ENCODE measurements at regions not wholly inside any gene's neighbourhood (a gene's known extent, or its start where the extent isn't known, plus 50 kb on each side); places are given as distances from the start of the nearest gene placed in this dataset.

DNA sequence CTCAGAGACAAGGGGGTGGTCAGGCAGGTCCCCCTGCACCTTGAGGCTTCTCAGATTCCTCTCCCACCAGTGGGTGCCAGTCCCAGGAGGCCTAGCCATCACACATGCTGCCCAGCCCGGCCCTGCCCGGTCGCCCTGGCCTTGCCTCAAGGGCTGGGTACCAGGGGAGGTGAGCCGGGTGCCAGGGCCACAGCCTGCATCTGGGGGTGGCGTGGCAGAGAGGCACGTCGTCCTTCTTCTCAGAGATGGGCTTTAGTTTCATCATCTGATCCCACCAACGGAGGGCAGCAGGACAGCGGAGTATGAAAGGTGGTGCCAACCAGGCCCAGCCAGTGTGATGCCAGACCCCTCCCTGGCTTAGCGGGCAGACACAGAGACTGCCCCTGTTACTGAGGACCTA, 161.7 kb downstream of the TFCP2L1 start:
- DNase-seq, result no peak

DNA sequence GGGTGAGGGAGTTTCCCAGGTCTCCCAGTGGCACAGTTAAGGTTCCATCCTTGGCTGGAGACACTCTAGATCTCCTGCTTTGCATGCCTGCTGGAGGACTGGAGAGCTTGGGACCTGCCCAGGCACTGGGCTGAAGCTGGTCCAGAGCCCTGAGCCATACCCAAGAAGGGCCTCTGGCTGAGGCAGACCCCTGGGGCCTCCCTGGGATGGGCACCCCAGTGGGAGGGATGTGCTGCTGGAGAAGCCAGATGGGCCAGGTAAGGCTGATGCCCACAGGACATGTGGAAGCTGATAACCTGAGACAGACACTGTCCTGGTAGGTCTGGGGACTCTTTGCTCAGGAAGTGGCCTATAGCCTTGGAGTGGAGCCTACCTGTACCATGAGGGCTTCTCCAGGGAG, 160.7 kb downstream of the TFCP2L1 start:
- DNase-seq, result no peak

DNA sequence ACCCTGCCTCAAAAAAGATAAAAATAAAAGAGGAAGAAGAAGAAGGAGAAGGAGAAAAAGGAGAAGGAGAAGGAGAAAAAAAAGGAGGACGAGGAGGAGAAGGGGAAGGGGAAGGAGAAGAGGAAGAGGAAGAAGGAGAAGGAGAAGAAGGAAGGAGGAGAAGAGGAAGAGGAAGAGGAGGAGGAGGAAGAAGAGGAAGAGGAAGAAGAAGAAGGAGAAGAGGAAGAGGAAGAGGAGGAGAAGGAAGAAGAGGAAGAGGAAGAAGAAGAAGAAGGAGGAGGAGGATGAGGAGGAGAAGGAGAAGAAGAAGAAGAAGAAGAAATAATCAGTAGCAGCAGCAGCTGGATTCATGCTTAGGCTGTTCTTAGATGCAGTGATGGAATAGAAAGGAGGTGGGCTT, 159.7 kb downstream of the TFCP2L1 start:
- DNase-seq, result no peak

DNA sequence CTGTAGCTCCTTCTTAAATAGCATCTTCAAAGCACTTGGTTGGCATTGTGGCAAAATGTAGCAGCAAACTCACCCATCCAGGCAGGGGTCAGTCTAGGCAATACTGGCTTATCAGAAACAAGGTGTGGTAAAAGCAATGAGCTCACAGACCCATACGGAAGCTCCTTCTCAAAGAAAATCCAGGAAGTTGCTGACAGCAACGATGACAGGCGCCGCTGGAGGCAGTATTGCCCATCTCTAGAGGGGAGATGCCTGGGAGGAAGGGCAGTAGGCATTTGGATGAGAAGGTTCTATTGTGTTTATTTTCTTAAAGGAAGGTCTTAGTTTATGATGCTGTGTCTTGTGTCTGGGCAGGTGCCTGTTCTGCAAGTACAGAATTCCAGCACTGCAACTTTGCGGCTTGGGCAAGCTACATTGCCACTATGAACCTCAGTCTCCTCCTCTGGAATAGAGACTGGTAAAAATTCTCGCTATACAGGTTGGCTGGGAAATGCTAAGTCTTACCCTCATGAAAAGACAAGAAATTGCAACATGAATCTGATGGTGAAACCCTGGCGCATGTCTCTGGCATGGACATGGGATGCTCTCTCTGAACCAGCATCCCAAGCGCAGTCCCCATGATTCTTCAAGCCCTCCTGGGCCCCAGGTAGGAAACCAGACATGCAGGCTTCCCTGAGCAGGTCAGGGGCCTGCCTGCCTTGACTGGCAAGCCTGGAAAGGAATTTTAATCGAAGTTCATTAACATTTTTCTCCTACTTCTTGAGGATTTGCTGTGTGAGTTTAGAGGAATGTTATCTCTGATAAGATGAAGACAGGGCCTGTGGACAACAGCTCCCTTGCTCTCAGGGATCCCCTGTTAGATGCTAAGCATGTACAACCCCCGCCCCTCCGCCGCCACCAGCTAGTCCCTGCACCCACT, 156.0 kb downstream of the TFCP2L1 start:
- peak; percentile 30 for DNase-seq

DNA sequence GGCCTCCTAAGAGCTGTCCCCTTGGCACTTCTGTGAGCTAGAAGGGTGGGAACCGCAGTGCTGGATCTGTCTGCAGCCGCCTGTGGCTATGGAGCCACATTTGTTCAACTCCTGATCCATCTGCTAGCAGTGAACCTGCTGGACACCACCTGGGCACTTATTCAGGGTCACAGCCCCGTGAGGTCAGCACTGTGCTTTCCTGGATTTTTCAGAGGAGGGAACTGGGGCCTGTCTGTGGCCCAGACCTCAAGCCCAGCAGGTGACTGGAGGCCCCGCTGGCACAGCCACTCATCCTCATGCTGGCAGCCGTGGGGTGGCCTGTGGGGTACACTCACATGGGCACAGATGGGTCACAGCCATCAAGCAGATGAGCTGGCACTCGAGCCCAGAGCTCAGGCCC, 155.3 kb downstream of the TFCP2L1 start:
- no peak for DNase-seq

DNA sequence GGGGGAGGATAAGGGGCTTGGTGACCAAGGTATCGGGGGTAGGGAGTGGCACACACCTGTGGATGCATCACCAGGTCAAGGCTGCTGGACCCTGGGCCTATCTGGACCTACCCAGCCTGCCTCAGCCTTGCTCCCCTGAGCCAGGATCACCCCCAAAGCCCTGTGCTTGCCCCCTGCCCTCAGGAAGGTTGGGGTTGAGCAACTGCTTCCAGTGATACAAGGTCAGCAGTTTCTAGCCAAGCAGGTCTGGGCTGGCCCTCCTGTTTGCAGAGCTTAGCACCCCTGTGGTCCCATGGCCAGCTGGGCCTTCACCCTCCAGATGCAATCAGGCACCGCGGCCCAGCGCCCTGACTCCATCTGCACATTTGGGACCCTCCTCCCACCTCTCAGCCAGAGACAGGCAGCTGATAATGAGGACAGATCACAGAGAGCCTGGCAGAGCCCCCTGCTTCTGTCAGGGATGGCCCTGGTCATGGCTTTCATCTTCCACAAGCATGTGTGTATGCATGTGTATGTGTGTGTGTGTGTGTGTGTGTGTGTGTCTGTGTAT, 154.6 kb downstream of the TFCP2L1 start:
- no peak for DNase-seq

DNA sequence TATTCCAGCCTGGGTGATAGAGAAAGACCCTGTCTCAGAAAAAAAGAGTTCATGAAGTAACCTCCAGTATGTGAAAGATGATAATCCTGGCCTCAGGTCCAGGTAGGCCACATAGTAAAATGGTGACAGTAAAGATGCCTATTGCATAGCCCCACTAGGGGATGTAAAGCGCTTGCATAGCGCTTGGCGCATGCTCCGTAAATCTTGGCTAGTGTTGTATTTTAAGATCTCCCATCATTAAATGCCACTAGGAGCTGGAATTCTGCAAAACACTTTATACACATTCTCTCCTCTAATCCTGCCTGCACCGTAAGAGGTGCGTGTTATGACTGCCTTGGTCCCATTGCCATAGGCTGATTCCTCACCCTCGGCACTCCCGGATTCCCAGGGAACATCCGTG, 153.6 kb downstream of the TFCP2L1 start:
- DNase-seq, result no peak

DNA sequence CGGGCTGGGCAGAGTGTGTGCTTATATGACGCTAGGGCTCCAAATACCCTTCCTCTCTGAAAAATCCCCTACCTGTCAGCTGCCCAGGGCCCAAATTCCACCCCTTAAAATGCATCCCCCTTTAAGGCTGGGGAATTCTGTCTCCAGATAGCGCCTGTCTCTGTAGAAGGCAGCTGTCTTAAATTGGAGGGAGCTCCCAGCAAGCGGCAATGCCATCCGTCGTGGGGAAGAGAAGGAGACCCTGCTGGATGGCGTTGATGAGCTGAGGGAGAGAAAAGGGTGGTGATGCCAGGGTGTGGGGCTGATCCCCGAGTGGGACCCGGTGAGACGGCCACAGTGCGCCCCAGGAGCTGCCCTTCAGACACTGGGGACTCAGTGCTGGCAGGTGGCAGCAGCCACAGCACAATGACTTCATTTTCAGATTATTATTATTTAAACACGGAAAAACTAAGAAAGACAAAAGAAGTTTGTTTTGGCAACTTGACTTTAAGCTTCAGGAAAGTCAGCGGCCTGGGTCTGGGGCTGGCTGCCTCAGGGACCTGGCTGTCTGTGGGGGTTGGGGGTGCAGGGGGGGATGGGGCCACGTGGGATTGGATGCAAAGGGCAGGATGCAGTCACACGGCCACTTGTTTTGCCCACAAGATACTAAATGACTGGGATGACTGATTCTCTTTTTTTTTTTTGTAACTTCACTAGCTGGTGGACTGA, 152.8 kb downstream of the TFCP2L1 start:
- DNase-seq, result no peak

DNA sequence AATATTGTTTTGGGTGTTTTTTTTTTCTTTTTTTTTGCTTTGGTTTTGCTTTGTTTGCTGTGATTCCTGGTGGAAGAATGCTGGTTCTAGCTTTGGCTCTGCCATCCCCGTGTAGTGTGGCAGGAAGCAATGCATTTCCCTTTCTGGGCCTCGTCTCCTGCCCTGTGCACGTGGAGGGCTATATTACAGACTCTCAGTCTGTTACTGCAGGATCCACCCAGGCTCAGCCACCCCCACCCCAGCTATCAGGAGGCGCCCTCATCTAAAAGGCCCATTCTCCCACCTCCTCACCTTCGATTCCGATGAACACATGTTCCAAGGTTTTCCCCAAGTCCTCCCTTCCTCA, 152.3 kb downstream of the TFCP2L1 start:
- DNase-seq, result no peak

DNA sequence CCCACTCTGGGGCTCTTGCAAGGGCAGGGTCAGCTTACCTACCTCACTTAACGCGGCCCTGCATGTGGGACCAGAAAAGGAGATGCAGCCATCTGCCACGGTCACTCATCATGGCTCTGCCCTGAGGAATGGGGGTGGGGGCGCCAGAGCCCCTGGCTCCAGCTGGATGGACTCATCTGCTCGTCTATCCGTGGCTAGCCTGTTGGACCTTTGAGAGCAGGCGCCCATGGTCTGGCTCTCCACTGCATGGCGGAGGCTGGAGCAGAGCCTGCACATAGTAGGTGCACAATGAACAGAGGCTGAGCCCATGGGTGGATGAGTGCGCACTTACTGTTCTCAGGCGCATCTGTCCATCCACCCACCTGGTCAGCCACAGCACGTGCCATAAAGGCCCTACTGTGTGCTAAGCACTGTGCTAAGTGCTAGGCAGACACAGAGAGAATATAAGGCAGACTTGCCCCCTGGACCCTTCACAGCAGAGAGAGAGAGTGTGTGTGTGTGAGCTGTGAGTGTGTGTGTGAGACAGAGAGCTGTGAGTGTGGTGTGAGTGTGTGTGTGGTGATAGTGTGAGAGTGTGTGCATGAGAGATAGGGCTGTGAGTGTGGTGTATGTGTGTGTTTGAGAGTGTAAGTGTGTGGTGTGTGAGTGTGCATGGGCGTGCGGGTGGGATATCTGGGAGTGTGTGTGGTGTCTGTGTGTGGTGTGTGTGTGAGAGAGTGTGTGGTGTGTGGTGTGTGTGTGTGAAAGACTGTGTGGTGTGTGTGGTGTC, 151.3 kb downstream of the TFCP2L1 start:
- DNase-seq, result no peak

DNA sequence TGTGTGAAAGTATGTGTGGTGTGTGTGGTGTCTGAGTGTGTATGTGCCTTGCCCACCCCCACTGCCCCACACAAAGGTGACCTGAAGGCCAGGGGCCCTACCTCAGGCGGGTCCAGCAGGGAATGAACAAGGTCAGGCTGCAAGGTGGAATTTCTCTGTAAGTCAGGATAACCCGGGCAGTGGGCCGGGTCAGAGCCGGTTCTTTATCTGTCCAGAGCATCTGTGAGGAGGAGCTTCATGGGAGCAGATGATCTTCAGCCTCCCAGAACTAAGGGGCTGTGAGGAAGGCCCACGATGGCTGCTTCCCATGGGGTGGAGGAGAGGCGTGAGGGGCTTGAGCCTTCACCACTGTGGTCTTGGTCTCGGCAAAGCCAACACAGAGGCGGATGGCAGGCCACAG, 150.3 kb downstream of the TFCP2L1 start:
- DNase-seq, result no peak

DNA sequence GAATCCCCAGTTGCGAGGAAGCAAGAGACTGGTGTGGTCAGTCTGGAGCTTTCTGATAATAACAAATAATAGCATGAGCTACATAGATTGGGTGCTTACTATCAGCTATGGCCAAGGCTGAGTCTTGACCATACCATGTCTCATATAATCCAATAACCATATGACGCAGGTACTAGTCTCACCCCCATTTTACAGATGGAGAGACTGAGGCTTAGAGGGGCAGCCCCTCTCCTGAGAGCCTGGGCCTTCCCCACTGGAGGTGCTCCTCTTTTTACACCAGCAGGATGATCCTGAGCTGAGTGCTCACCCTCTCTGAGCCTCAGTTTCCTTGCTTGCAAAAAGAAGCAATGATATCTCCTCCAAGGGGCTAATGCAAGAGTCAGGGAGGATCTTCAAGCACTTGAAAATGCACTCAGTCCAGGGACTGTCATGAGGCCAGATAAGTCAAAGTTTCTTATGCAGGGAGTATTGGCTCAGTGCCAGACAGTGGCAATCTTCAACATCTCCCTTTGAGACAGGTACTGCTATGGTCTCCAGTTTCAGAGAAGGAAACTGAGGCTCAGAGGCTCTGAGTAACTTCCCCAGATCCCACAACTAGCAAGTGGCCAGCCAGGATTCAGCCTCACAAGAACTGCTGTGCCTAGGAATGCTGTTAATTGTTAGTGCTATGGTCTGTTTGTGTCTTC, 149.7 kb downstream of the TFCP2L1 start:
- DNase-seq, result no peak

DNA sequence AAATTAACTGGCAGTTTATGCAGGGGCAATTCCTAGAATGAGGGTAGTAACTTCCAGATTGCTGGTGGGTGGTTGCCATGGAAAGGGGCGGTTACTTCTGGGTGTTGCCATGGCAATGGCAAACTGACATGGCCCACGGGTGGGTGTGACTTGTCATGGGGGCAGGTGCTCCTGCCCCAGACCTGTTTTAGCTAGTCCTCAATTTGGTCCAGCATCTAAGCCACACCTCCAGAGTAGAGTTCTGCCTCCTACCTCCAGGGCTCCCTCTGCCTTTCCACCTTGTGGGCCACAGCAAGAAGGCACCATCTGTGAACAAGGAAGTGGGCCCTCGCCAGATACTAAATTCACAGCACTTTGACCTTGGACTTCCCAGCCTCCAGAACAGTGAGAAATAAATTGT, 148.7 kb downstream of the TFCP2L1 start:
- DNase-seq, result no peak

DNA sequence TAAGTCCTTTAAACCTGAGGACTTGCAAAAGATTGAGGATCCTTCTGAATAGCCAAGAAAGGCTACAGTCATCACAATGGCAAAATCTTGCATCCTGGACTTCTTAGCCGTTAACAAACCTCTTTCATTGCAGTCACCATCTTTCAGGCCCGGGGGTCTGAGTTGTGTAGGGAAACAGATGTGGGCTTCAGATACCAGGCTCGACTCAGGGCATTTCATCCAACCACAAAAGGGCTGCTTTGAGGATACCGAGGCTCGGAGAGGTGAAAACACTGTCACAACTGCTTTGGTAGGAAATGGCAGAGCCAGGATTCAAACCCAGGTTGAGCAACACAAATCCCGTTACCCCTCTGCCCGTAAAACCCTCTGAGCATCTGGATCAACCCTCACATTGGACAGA, 147.4 kb downstream of the TFCP2L1 start:
- DNase-seq, result no peak

DNA sequence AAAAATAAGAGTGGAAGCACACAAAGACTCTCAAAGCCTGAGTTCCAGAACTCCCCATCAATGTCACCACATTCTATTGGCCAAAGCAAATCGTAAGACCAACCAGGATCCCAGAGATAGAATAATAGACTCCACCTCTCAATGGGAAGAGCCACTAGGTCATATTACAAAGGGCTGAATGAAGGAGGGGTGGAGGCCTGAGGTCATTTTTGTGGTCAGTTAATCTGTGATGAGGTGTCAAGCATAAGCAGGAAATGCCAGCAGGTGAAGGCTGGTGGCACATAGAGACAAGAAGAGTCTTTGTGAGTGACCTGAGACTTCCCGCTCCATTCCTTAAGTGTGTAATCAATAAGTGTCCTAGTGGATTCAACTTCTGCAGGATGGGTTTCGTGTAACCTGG, 144.3 kb downstream of the TFCP2L1 start:
- no peak for DNase-seq

DNA sequence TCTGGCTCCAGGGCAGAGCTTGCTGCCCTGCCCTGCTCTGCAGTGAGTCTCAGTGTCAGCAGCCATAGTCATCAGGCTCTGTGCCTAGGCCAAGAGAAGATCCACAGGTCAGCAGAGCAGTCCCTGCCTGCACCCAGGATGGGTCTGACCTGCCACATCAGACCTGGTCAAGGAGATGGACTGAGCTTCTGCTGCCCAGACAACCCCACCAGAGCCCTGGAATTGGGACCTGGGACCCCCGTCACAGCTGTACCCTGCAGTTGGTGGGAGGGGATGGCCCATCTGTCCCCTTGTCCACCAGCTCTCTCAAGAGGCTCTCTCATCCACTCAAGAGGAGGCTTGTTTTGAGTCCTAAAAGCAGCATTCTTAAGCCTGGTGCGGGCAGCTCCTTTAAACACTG, 142.6 kb downstream of the TFCP2L1 start:
- DNase-seq, result no peak

DNA sequence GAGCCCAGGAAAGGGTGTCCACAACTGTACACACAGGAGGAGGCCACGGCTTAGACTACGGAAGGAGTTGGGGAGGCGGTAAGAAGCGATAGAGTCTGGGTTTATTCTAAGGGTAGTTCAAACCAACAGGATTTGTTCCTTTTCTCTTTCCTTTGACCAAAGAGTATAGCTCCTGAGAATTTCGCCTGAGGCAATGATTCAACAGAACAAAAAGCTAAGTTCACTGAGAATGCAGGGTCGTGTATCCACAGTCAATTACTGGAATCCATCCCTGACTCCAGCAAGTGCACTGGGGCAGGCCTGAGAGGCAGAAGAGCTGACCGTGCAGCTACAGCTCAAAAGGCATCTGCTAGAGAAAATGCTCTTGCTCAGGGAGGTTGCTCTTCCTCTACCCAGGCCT, 140.9 kb downstream of the TFCP2L1 start:
- DNase-seq, result no peak

DNA sequence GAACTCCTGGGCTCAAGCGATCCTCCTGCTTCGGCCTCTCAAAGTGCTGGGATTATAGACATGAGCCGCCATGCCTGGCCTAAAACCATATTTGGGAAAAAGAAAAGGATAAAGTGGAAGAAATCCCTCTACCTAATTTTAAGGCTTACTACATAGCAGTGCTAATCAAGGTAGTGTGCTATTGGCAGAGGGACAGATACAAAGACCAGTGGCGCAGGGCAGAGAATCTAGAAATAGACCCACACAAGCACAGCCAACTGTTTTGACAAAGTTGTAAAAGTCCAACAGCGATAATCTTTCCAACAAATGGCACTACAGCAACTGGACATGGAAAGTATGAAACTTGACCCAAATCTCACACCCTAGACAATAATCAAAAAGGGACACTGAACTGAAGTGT, 138.4 kb downstream of the TFCP2L1 start:
- DNase-seq, result no peak

DNA sequence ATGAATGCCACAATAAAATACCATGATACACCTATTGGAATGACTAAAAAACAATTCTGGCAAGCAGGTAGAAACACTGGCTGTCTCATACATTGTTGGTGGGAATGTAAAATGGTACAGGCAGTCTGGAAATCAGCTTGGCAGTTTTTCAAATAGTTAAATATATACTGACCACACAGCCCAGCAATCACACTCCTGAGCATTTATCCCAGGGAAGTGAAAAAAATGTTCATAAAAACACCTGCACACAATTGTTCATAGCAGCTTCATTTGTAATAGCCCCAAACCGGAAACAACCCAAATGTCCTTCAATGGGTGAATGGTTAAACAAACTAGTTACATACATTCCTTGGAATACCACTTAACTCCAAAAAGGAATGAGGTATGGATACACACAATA, 137.2 kb downstream of the TFCP2L1 start:
- no peak for DNase-seq

DNA sequence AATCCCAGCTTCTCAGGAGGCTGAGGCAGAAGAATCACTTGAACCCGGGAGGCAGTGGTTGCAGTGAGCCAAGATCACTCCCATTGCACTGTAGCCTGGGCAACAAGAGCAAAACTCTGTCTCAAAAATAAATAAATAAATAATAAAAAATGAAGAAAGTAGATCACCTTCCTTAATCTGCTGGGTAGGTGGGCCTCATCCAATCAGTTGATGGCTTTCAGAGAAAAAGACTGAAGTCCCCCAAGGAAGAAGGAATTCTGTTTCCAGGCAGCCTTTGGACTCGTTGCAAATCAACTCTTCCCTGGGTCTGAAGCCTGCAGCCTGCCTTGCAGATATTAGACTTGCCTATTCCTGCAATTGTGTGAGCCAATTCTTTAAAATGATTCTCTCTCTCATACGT, 136.5 kb downstream of the TFCP2L1 start:
- no peak for DNase-seq

DNA sequence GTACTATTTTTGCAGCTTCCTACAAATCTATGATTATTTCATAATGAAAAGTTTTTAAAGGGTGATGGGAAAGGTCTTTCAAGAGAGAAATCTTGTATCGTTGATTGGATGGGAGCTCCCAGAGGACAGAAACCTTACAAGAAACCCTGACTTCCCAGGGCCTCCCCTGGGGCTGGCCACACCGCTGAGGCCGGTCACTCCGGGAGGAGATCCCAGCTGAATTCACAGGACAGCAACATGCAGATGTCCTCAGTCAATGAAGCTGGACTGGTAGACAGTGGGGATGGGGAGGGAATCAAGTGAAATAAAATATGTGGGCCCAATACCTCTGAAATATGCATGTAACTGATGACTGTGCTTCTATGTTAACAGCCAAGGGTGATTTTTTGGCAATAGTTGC, 135.6 kb downstream of the TFCP2L1 start:
- no peak for DNase-seq

DNA sequence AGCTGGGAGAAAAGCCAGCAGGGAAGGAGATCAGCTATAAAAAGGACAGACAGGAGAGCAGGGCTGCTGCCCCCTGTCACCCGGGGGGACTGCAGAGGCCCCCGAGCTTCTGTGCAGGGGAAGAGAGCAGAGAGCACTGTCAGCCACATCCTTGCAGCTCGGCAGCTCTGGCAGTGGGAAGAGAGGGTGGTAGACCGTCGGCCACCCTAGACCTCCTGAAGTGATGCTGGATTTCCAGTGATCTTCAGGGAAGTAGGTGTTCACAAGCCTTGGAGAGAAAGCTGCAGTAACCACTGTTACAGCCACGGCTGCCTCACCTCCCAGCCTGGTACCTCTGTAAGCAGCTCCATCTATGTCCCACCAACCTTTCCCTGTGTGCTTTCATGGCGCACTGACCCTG, 134.9 kb downstream of the TFCP2L1 start:
- DNase-seq, result no peak

DNA sequence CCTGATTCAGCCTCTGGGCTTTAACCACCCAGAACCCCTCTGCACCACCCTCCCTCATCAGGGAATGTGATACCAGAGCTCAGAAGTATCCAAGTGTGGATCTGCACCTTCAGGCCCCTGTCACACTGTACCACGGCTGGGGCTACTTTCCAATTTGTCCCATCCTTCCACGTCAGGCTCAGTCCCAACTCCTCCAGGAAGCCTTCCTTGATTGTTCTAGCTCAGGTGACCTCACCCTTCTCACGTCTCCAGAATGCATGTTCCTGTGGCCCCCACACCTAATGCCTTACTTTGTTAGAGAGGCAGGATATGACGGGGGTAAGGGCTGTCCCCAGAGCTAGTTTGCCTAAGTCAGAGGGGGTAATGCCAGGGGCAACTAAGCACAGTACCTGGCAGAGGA, 134.3 kb downstream of the TFCP2L1 start:
- no peak for DNase-seq

All from activated CD4-positive, alpha-beta T cell treated with anti-CD3 and anti-CD28 coated beads, Interleukin-2, Interleukin-6, amounts not matched to agents 100 ng/mL and 50 ng/mL, durations not matched to agents 16 hours and 8 hours (primary cell).